ENCODE measurements at regions not wholly inside any gene's neighbourhood (a gene's known extent, or its start where the extent isn't known, plus 50 kb on each side); places are given as distances from the start of the nearest gene placed in this dataset.
A peak's percentile ranks its signal among the peaks of the same experiment; 100 is the strongest.

DNA sequence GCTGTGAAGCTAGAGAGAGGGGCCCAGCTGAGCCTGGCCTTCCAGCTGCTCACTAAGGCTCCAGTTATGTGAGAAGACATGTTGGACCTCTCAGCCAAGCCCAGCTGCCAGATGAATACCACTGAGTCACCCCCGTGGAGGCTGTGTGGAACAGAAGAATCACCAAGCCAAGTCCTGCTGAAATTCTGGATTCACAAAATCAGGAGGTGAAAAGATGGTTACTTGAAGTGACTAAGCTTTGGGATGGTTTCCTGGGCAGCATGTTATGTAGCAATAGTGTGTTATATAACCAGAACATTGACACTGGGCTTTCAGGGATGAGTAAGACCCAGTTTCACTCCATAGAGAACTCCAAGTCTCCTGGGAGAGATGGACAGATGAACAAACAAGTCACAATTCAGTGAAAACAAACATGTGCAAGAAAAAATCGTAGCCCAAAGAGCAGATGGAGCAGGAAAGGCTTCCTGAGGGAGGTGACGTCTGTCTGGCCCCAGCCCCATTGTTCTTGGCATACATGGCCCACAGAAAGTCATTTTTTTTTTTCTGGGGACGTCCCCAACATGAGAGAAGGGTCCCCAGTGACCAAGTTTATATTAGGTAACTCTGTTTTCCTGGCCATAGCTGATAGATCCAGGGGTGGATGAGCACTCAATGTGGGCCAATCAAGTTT is 64.1 kb upstream of the PDZD8 start:
- no peak for TF ChIP-seq CTCF (IDR thresholded peaks at IDR 0.05)
- no peak for TF ChIP-seq POLR2A (IDR thresholded peaks at IDR 0.05)
- peak; percentile 55 for TF ChIP-seq POLR2AphosphoS5 (IDR thresholded peaks at IDR 0.05)

Measured in gastroesophageal sphincter (tissue), 3 donors.